ENCODE measurements at regions not wholly inside any gene's neighbourhood (a gene's known extent, or its start where the extent isn't known, plus 50 kb on each side); places are given as distances from the start of the nearest gene placed in this dataset.
"Not testable (repeated sequence)": the region's sequence is repeated elsewhere in the genome, so short reads cannot be mapped to it uniquely, and the experiment has no call there.

DNA sequence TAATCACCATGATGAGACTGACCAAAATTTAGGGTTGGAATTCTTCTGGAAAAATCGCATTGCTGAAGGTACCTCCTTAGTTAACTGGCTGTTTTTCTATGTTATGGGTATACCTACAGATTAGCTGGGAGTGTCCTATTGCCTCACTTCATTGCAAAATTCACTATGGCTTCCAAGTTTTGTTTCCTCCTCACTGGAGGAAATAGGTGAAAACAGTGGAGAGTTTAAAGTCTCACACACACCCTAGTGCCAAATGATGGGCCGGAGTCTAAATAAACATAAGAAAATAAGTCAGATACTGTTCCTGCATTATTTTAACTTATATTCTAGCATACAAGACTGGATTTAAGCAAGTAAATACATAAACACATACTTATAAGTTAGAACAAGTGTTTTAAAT, 98.2 kb downstream of the AHR start:
- Mint-ChIP-seq H3K4me3 (no peak overlapping the region), H3K27me3 (no peaks in the 10 kb centered on the region), H3K27ac (no peak overlapping the region), H3K9me3 (peaks cover 13 to 24% (median 21%) of the 10 kb centered on the region in 7 donors), H3K4me1 (peaks cover 4 to 8% (median 5%) of the 10 kb centered on the region in 3 donors), H3K36me3 (peaks cover 6 to 23% of the 10 kb centered on the region in 2 donors)
- no peak for ATAC-seq (ENCODE audit: low read depth in 2 of 2)
- no peak for DNase-seq

DNA sequence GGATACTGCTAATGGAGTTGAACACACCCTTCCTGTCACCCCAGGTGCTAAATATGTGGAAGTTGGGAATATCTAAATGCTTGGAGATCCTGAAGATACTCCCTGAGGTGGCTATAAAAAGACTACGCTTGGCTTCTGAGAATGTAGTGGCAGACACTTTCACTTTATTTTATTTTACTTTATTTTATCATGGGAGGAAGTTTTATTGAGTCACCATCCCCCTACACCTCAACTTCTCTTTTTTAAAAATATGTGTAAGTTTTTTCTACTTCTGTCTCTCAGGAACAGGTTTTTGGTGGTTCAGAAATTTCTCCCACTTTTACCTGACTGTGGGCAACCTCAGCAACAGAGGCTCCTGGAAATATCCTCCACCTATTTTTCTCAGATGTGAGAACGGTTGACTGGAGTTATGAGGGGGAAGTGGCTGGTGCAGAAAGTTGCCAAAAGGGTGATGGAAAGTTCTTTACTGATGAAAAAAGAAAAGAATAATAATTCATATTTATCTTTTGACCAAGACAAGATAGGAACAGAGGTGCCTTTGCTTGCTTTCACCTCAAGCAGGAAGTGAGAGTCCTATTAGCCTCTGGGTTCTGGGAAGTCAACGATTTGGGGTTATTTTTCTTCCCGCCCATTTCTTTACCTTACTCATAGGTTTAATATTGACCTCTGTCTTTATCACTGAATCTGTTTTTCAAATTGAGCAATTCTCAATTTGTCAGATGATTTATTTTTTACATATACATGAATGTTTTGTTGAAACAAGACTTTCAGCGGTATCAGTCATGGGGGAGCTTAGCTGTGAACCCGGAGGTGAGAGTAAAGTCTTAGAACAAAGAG, 103.6 kb downstream of the AHR start:
- ATAC-seq (ENCODE audit: low read depth in 2 of 2) (peak; percentile 27 to 32), DNase-seq (no peak)
- Mint-ChIP-seq H3K4me3 (peak overlapping the region in 7 of 8 donors; percentile 41 to 74 (median 53)), H3K9me3 (no peaks in the 10 kb centered on the region), H3K4me1 (peaks cover 14 to 19% (median 17%) of the 10 kb centered on the region in 3 donors), H3K36me3 (no peaks in the 10 kb centered on the region), H3K27me3 (no peaks in the 10 kb centered on the region), H3K27ac (peak overlapping the region in 4 of 6 donors; percentile 52 to 88 (median 60))

DNA sequence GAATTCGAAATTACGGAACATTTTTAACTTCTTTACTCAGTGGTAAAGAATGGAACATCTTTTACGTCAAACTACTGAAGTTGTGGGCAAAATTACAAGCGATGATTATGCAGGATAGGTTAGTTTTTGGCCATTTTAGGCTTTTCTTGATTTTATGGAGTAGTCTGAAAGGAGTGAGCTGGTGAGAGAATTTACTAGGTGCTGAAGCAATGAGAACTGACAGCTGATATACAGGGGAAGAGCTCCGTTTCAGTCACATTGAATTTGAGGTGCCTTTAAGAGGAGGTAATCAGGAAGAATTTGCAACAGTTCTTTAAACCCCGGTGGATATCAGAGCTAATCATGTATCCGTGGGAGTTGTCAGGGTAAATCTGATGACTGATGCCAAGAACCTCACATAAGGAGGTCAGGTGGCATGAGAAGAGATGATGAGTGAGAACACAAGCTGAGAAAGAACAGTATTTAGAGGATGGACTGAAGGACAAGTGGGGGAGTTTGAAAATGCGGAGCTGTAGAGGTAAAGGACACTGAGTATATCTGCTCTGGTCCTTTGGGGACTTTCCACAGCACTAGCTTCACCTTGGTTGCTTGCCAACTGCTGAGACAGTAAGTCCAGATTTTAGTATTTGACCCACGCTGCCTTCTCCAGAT, 104.3 kb downstream of the AHR start:
- DNase-seq (no peak), ATAC-seq (ENCODE audit: low read depth in 2 of 2) (no peak)
- H3K4me3 Mint-ChIP-seq: peak overlapping the region in 3 of 8 donors; percentile 43 to 57 (median 52)

DNA sequence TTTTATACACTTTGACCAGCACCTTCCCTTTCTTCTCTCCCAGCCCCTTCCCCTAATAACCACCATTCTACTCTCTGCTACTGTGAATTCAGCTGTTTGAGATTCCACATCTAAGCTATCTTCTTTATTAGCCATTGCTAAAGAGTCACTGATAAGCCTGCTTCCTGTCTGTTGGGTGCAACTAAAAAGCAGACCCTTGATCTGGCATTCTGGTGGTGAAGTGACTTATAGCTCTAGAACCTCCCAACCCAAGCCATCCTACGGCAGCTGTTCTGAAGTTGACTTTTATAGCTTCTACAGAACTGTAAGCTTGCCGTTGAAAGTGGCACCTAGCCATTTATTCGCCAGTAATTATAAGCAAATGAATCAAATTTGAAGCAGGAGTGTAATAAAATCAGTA, 105.6 kb downstream of the AHR start:
- no peaks in the 10 kb centered on the region for H3K9me3 Mint-ChIP-seq
- no peak overlapping the region for H3K4me3 Mint-ChIP-seq
- DNase-seq (no peak), ATAC-seq (ENCODE audit: low read depth in 2 of 2) (no peak)
- H3K27me3 Mint-ChIP-seq: no peaks in the 10 kb centered on the region
- no peaks in the 10 kb centered on the region for H3K36me3 Mint-ChIP-seq
- H3K27ac Mint-ChIP-seq: no peak overlapping the region
- peaks cover 14 to 19% (median 17%) of the 10 kb centered on the region in 3 donors for H3K4me1 Mint-ChIP-seq

More for the DNA sequence above, 104.3 kb downstream of the AHR start:
- peak overlapping the region in 3 of 6 donors; percentile 6 to 88 (median 12) for H3K27ac Mint-ChIP-seq
- peaks cover 14 to 19% (median 17%) of the 10 kb centered on the region in 3 donors for H3K4me1 Mint-ChIP-seq
- no peaks in the 10 kb centered on the region for H3K36me3 Mint-ChIP-seq
- no peaks in the 10 kb centered on the region for H3K27me3 Mint-ChIP-seq
- no peaks in the 10 kb centered on the region for H3K9me3 Mint-ChIP-seq

DNA sequence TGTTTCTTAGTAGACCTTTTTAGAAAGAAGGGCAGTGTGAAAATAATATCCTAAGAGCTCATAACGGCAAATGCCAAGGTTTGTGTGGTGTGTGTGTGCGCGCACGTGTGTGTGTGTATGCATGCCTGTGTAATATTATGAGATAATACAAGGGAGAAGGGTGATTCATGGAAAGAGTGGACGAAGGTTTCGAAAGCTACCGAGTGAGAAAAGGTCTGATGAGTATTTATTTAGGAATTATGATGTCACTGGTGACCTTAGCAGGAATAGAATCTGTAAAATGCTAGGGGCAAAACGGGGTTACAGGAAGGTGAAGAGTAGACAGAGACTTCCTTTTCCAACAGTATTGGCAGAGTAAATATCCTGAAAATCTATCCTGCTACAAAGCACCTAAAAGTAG, 107.3 kb downstream of the AHR start:
- Mint-ChIP-seq H3K27me3 (no peaks in the 10 kb centered on the region), H3K4me3 (no peak overlapping the region), H3K4me1 (peaks cover 14 to 19% (median 17%) of the 10 kb centered on the region in 3 donors), H3K36me3 (no peaks in the 10 kb centered on the region), H3K9me3 (no peaks in the 10 kb centered on the region), H3K27ac (no peak overlapping the region)
- DNase-seq (no peak), ATAC-seq (ENCODE audit: low read depth in 2 of 2) (no peak)

DNA sequence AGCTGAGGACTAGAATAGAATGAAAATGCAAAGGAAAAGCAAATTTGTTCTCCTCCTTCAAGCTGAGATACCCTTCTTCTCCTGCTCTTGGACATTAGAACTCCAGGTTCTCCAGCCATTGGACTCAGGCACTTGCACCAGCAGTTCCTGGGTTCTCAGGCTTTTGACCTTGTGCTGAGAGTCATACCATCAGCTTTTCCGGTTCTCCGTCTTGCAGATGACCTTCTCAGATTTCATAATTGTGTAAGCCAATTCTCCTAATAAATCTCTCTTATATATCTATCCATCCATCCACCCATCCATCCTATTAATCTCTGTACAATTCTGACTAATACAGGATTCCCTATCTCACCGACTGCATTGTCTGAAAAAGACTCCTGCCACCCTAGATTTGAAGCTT, 108.3 kb downstream of the AHR start:
- Mint-ChIP-seq H3K4me3 (no peak overlapping the region), H3K27me3 (no peaks in the 10 kb centered on the region), H3K36me3 (no peaks in the 10 kb centered on the region), H3K9me3 (no peaks in the 10 kb centered on the region), H3K27ac (peak overlapping the region in 1 of 6 donors; percentile 2), H3K4me1 (peaks cover 8 to 12% (median 10%) of the 10 kb centered on the region in 3 donors)
- ATAC-seq (ENCODE audit: low read depth in 2 of 2) (no peak), DNase-seq (no peak)

DNA sequence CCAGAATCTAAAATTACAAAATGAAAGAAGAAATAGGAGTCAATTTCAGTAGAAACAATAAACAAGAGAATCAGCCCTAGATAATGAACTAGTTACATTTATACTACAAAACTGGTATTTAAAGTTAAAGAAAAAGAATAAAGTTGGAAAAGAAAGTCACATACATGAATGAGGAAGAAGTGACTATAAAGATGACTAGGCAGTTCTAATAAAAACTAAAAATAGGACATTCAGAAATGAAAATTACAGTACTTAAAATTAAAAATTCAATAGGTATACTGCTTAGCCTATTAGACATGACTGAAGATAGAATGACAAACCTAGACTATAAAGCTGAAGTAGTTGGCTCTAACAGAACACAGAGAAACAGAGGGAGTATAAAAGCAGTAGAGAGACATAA, 108.8 kb downstream of the AHR start:
- DNase-seq (no peak), ATAC-seq (ENCODE audit: low read depth in 2 of 2) (no peak)
- Mint-ChIP-seq H3K9me3 (no peaks in the 10 kb centered on the region), H3K27me3 (no peaks in the 10 kb centered on the region), H3K27ac (no peak overlapping the region), H3K4me3 (no peak overlapping the region), H3K36me3 (no peaks in the 10 kb centered on the region), H3K4me1 (peaks cover 5 to 8% (median 7%) of the 10 kb centered on the region in 3 donors)

DNA sequence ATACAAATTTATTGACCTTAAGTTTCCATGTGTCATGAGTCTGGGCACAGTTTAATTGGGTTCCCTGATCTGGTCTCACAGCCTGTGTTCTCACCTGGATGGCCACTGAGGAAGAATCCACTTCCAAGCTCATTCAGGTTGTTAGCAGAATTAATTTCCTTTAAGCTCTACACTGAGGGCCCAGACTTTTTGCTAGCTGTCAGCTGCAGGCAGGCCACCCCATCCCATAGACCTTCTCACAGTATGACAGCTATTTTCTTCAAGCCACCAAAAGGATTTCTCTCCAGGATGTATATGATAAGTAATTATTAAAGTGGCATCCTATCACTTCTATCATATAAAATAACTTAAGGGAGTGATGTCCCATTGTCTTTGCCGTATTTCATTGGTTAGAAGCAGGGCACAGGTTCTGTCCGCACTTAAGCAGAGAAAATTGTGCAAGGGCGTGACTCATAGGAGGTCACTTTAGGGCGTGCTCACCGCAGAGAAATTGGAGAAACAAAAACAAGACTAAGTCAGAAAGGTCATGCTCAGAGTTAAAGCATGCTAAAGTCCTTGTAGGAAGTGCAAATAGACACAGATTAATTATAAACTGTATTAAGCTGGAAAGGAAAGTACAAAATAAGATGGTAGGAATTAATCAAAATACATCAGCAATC, 109.9 kb downstream of the AHR start:
- ATAC-seq (ENCODE audit: low read depth in 2 of 2) (no peak), DNase-seq (no peak)
- Mint-ChIP-seq H3K9me3 (no peaks in the 10 kb centered on the region), H3K27me3 (no peaks in the 10 kb centered on the region), H3K36me3 (no peaks in the 10 kb centered on the region), H3K4me1 (no peaks in the 10 kb centered on the region), H3K4me3 (peak overlapping the region in 1 of 8 donors; percentile 48), H3K27ac (peak overlapping the region in 2 of 6 donors; percentile 2 to 15)

DNA sequence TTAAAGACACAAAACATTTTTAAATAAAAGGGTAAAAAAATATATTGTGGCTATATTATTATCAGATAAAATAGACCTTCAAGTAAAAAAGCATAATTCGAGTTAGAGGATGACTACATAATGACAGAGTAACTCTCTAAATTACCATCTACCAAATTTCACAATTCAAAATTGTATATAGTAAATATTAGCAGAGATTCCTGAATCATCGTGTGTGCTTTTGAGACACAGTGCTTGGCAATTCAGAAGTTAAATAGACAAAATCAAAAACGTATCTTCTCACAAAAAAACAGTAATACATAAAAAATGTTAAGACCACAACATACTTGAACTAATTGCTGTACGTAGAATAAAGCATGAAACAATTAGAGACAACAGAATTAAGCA, 110.4 kb downstream of the AHR start:
- H3K36me3 Mint-ChIP-seq: no peaks in the 10 kb centered on the region
- ATAC-seq (ENCODE audit: low read depth in 2 of 2) (no peak), DNase-seq (no peak)
- H3K27ac Mint-ChIP-seq: no peak overlapping the region
- H3K9me3 Mint-ChIP-seq: no peaks in the 10 kb centered on the region
- no peaks in the 10 kb centered on the region for H3K4me1 Mint-ChIP-seq
- H3K27me3 Mint-ChIP-seq: no peaks in the 10 kb centered on the region
- no peak overlapping the region for H3K4me3 Mint-ChIP-seq

DNA sequence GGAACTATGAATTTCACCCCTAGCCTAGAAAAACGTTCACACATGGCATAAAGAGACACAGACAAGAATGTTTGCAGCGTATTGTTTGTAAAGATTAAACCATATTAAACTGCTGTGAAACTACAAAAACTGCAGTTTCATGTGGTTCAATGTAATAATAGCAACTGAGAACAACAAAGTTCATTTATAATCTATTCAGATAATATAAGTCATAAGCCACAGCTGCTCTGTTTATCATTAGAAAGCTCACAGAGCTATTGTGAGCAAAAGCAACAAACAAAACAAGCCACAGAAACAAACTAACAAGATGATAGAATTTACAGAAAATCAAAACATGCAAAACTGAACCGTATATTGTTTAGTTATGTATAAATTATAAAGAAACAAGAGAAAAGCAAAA, 113.5 kb downstream of the AHR start:
- H3K36me3 Mint-ChIP-seq: no peaks in the 10 kb centered on the region
- no peaks in the 10 kb centered on the region for H3K4me1 Mint-ChIP-seq
- ATAC-seq (ENCODE audit: low read depth in 2 of 2): no peak
- no peak overlapping the region for H3K27ac Mint-ChIP-seq
- no peaks in the 10 kb centered on the region for H3K27me3 Mint-ChIP-seq
- no peak for DNase-seq
- H3K9me3 Mint-ChIP-seq: no peaks in the 10 kb centered on the region
- no peak overlapping the region for H3K4me3 Mint-ChIP-seq

DNA sequence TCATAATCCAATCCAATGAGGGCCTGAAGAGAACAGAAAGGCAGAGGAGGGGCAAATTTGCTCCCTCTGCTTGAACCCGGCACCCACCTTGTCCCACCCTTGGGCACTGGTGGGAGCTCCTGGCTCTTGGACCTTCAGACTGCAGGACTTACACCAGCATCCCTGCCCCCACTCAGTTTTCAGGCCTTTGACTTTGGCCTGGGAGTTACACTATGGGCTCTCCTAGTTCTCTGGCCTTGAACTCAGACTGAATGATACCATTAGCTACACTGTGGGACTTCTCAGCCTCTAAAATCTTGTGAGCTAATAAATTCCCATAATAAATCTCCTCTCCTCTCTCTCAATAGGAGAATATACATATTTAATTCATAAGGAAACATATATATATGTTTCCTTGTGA, 114.4 kb downstream of the AHR start:
- Mint-ChIP-seq H3K27ac (no peak overlapping the region), H3K36me3 (no peaks in the 10 kb centered on the region), H3K9me3 (no peaks in the 10 kb centered on the region), H3K4me3 (no peak overlapping the region), H3K27me3 (no peaks in the 10 kb centered on the region), H3K4me1 (no peaks in the 10 kb centered on the region)
- no peak for ATAC-seq (ENCODE audit: low read depth in 2 of 2)
- DNase-seq: no peak

DNA sequence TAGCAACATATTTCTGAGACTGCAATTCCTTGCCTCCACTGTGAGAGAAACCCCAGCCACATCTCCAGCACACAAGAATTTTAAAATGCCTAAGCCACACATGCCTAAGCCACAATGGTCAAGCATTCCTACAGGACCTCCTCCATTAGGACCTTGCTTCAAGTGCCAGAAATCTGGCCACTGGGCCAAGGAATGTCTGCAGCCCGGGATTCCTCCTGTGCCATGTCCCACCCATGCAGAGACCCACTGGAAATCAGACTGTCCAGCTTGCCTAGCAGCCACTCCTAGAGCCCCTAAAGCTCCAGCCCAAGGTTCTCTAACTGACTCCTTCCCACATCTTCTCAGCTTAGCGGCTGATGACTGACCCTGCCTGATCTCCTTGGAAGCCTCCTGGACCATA, 117.5 kb downstream of the AHR start:
- H3K36me3 Mint-ChIP-seq: no peaks in the 10 kb centered on the region
- H3K27me3 Mint-ChIP-seq: no peaks in the 10 kb centered on the region
- H3K4me3 Mint-ChIP-seq: no peak overlapping the region
- no peak for ATAC-seq (ENCODE audit: low read depth in 2 of 2)
- no peaks in the 10 kb centered on the region for H3K9me3 Mint-ChIP-seq
- no peak overlapping the region for H3K27ac Mint-ChIP-seq
- H3K4me1 Mint-ChIP-seq: no peaks in the 10 kb centered on the region
- DNase-seq: no peak

DNA sequence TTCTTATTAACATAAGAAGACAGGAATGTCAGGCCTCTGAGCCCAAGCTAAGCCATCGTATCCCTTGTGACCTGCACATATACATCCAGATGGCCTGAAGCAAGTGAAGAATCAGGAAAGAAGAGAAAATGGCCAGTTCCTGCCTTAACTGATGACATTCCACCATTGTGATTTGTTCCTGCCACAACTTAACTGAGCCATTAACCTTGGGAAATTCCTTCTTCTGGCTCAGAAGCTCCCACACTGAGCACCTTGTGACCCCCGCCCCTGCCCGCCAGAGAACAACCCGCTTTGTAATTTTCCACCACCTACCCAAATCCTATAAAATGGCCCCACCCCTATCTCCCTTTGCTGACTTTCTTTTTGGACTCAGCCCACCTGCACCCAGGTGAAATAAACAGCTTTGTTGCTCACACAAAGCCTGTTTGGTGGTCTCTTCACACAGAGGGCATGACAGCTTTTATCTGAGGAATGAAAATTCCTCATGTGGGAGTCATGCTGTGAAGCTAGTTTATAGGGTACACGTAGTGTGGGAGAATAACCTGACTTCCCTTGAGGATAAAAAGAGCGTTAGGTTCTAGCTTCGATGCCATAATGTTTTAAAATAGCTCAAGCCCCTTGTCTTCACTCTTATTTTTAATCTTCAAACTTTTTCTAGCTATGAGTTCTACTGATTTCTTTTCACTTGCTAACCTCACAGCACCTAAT, 122.0 kb downstream of the AHR start:
- H3K4me3 Mint-ChIP-seq; ATAC-seq (ENCODE audit: low read depth in 2 of 2); H3K27me3 Mint-ChIP-seq; H3K27ac Mint-ChIP-seq; H3K36me3 Mint-ChIP-seq; DNase-seq; H3K9me3 Mint-ChIP-seq; H3K4me1 Mint-ChIP-seq: not testable (repeated sequence)

All from naive B cell (primary cell).